ENCODE measurements at regions not wholly inside any gene's neighbourhood (a gene's known extent, or its start where the extent isn't known, plus 50 kb on each side); places are given as distances from the start of the nearest gene placed in this dataset.

- Mint-ChIP-seq H3K9me3 (peaks cover 9 to 11% of the 10 kb centered on the region in 2 donors), H3K4me1 (no peaks in the 10 kb centered on the region), H3K27ac (no peak overlapping the region), H3K27me3 (ENCODE audit: low read depth in 2 of 2) (no peaks in the 10 kb centered on the region), H3K4me3 (no peak overlapping the region), H3K36me3 (no peaks in the 10 kb centered on the region)
- H3K27me3 ChIP-seq (ENCODE audit: control insufficient read depth, insufficient read depth, low read length) = no peaks in the 10 kb centered on the region
- 71% methylated on average over 4 of the region's 4 CpGs for WGBS (ENCODE audit: insufficient coverage)
- TF ChIP-seq, protein P1, sequence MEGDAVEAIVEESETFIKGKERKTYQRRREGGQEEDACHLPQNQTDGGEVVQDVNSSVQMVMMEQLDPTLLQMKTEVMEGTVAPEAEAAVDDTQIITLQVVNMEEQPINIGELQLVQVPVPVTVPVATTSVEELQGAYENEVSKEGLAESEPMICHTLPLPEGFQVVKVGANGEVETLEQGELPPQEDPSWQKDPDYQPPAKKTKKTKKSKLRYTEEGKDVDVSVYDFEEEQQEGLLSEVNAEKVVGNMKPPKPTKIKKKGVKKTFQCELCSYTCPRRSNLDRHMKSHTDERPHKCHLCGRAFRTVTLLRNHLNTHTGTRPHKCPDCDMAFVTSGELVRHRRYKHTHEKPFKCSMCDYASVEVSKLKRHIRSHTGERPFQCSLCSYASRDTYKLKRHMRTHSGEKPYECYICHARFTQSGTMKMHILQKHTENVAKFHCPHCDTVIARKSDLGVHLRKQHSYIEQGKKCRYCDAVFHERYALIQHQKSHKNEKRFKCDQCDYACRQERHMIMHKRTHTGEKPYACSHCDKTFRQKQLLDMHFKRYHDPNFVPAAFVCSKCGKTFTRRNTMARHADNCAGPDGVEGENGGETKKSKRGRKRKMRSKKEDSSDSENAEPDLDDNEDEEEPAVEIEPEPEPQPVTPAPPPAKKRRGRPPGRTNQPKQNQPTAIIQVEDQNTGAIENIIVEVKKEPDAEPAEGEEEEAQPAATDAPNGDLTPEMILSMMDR (IDR thresholded peaks at IDR 0.05) = no peak
- H3K36me3 ChIP-seq (ENCODE audit: control insufficient read depth, insufficient read depth, low read length) = no peaks in the 10 kb centered on the region
- DNase-seq (no peak), ATAC-seq (no peak)
- intact Hi-C loops (cut with micrococcal nuclease) = no loop called here
- peaks cover 19% of the 10 kb centered on the region for H3K9me3 ChIP-seq (ENCODE audit: control insufficient read depth, insufficient read depth, low read length)
- no peak overlapping the region for H3K27ac ChIP-seq (ENCODE audit: low read length)
- H3K4me3 ChIP-seq (ENCODE audit: low read length) = no peak overlapping the region
- H3K4me1 ChIP-seq (ENCODE audit: control insufficient read depth, insufficient read depth, low read length) = no peaks in the 10 kb centered on the region
These were observed 510.5 kb upstream of the FSHR start for GRCh38 chr2:49664827-49665226.

DNA sequence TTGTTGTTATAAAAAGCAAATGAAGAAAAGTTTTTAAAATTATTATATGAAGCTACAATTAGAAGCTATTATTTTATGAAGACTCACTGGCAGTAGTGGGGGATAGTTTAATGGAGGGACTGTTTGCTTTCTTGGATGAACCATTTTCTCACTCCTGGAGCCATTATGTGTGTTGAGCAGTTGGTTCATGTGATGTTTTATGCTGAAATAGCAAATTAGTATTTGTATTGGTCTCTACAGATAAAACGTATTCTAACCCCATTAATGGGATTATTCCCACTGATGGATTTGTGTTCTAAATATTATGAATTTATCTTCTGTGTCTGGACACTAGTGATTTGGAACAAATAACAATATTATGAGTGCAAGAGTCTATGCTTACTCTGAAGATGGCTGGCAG, 507.5 kb upstream of the FSHR start:
- TF ChIP-seq, protein P1 (IDR thresholded peaks at IDR 0.05) = no peak
- Mint-ChIP-seq H3K27ac (no peak overlapping the region), H3K27me3 (ENCODE audit: low read depth in 2 of 2) (no peaks in the 10 kb centered on the region), H3K4me3 (no peak overlapping the region), H3K4me1 (no peaks in the 10 kb centered on the region), H3K36me3 (no peaks in the 10 kb centered on the region), H3K9me3 (peaks cover 7 to 8% of the 10 kb centered on the region in 2 donors)
- ATAC-seq (no peak), DNase-seq (no peak)
- intact Hi-C loops (cut with micrococcal nuclease) = no loop called here
- no CpG with 5 or more reads among the region's 1 CpG for WGBS (ENCODE audit: insufficient coverage)
- Histone ChIP-seq H3K27me3 (ENCODE audit: control insufficient read depth, insufficient read depth, low read length) (no peaks in the 10 kb centered on the region), H3K4me1 (ENCODE audit: control insufficient read depth, insufficient read depth, low read length) (no peaks in the 10 kb centered on the region), H3K9me3 (ENCODE audit: control insufficient read depth, insufficient read depth, low read length) (peaks cover 13% of the 10 kb centered on the region), H3K36me3 (ENCODE audit: control insufficient read depth, insufficient read depth, low read length) (no peaks in the 10 kb centered on the region), H3K4me3 (ENCODE audit: low read length) (no peak overlapping the region), H3K27ac (ENCODE audit: low read length) (no peak overlapping the region)

GRCh38 chr2:49656853-49657252, 502.5 kb upstream of the FSHR start:
- Mint-ChIP-seq H3K4me1 (no peaks in the 10 kb centered on the region), H3K9me3 (peaks cover 5 to 8% of the 10 kb centered on the region in 2 donors), H3K27ac (no peak overlapping the region), H3K4me3 (no peak overlapping the region), H3K27me3 (ENCODE audit: low read depth in 2 of 2) (no peaks in the 10 kb centered on the region), H3K36me3 (no peaks in the 10 kb centered on the region)
- DNase-seq (no peak), ATAC-seq (no peak)
- Histone ChIP-seq H3K27me3 (ENCODE audit: control insufficient read depth, insufficient read depth, low read length) (no peaks in the 10 kb centered on the region), H3K4me3 (ENCODE audit: low read length) (no peak overlapping the region), H3K36me3 (ENCODE audit: control insufficient read depth, insufficient read depth, low read length) (no peaks in the 10 kb centered on the region), H3K9me3 (ENCODE audit: control insufficient read depth, insufficient read depth, low read length) (no peaks in the 10 kb centered on the region), H3K4me1 (ENCODE audit: control insufficient read depth, insufficient read depth, low read length) (no peaks in the 10 kb centered on the region), H3K27ac (ENCODE audit: low read length) (no peak overlapping the region)
- WGBS (ENCODE audit: insufficient coverage) = 84% methylated on average over 3 of the region's 3 CpGs
- intact Hi-C loops (cut with micrococcal nuclease) = no loop called here
- TF ChIP-seq, protein P1 (IDR thresholded peaks at IDR 0.05) = no peak

DNA sequence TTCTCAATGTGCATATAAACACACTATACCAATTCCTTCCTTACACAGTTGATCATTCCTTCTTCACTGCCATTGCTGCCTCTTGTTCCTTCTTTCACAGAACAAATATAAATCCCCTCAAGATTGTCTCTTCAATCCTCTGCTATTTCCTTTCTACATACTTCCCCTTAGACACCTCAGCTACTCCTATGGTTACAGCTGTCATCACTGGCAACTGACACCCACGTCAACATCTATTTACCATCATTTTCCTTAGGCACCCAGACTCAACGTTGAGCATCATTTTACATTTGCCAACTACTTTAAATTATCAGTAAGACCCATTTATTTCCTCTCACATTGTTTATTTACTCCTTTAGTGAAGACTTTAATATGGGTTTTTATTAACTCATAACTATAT, 488.8 kb upstream of the FSHR start:
- H3K4me3 Mint-ChIP-seq = no peak overlapping the region
- DNase-seq (no peak), ATAC-seq (no peak)
- H3K4me3 ChIP-seq (ENCODE audit: low read length) = no peak overlapping the region
- no peaks in the 10 kb centered on the region for H3K36me3 ChIP-seq (ENCODE audit: control insufficient read depth, insufficient read depth, low read length)
- intact Hi-C loops (cut with micrococcal nuclease) = no loop called here
- TF ChIP-seq, protein P1 (IDR thresholded peaks at IDR 0.05) = no peak
- 74% methylated on average over 2 of the region's 2 CpGs for WGBS (ENCODE audit: insufficient coverage)
- no peaks in the 10 kb centered on the region for H3K27me3 Mint-ChIP-seq (ENCODE audit: low read depth in 2 of 2)
- H3K4me1 ChIP-seq (ENCODE audit: control insufficient read depth, insufficient read depth, low read length) = no peaks in the 10 kb centered on the region
- no peaks in the 10 kb centered on the region for H3K4me1 Mint-ChIP-seq
- no peak overlapping the region for H3K27ac ChIP-seq (ENCODE audit: low read length)
- H3K27me3 ChIP-seq (ENCODE audit: control insufficient read depth, insufficient read depth, low read length) = no peaks in the 10 kb centered on the region
- H3K9me3 Mint-ChIP-seq = peaks cover 8 to 12% of the 10 kb centered on the region in 2 donors
- H3K9me3 ChIP-seq (ENCODE audit: control insufficient read depth, insufficient read depth, low read length) = no peaks in the 10 kb centered on the region
- H3K27ac Mint-ChIP-seq = no peak overlapping the region
- H3K36me3 Mint-ChIP-seq = no peaks in the 10 kb centered on the region

Data from natural killer cell (primary cell).